ENCODE measurements at regions not wholly inside any gene's neighbourhood (a gene's known extent, or its start where the extent isn't known, plus 50 kb on each side); places are given as distances from the start of the nearest gene placed in this dataset.
"Not testable (repeated sequence)": the region's sequence is repeated elsewhere in the genome, so short reads cannot be mapped to it uniquely, and the experiment has no call there.

GRCh38 chr5:173677125-173677672, 60.7 kb upstream of the BOD1 start:
- TF ChIP-seq CTCF (IDR thresholded peaks at IDR 0.05; ENCODE audit: low read depth, low read length, missing control alignments) = no peak
- no peak for DNase-seq (ENCODE audit: extremely low read depth, low read depth)
- H3K4me3 ChIP-seq (replicated peaks; ENCODE audit: low read depth, low read length) = no peak overlapping the region

- TF ChIP-seq CTCF (IDR thresholded peaks at IDR 0.05; ENCODE audit: low read depth, low read length, missing control alignments) = no peak
- no peak overlapping the region for H3K4me3 ChIP-seq (replicated peaks; ENCODE audit: low read depth, low read length)
- DNase-seq (ENCODE audit: extremely low read depth, low read depth) = no peak
Observed at GRCh38 chr5:173679909-173680630, 63.6 kb upstream of the BOD1 start.

- TF ChIP-seq CTCF (IDR thresholded peaks at IDR 0.05; ENCODE audit: low read depth, low read length, missing control alignments) = no peak
- no peak for DNase-seq (ENCODE audit: extremely low read depth, low read depth)
- no peak overlapping the region for H3K4me3 ChIP-seq (replicated peaks; ENCODE audit: low read depth, low read length)
Observed at GRCh38 chr5:173680660-173681242, 64.3 kb upstream of the BOD1 start.

GRCh38 chr5:173682313-173682712, 65.9 kb upstream of the BOD1 start:
- no peak for TF ChIP-seq CTCF (IDR thresholded peaks at IDR 0.05; ENCODE audit: low read depth, low read length, missing control alignments)
- H3K4me3 ChIP-seq (replicated peaks; ENCODE audit: low read depth, low read length) = no peak overlapping the region

GRCh38 chr5:173684535-173684934, 68.1 kb upstream of the BOD1 start:
- not testable (repeated sequence) for H3K4me3 ChIP-seq (replicated peaks; ENCODE audit: low read depth, low read length); DNase-seq (ENCODE audit: extremely low read depth, low read depth)

More at GRCh38 chr5:173682313-173682712, 65.9 kb upstream of the BOD1 start:
- DNase-seq (ENCODE audit: extremely low read depth, low read depth) = no peak

- no peak for TF ChIP-seq CTCF (IDR thresholded peaks at IDR 0.05; ENCODE audit: low read depth, low read length, missing control alignments)
- H3K4me3 ChIP-seq (replicated peaks; ENCODE audit: low read depth, low read length) = no peak overlapping the region
- no peak for DNase-seq (ENCODE audit: extremely low read depth, low read depth)
Observed at GRCh38 chr5:173686950-173687349, 70.5 kb upstream of the BOD1 start.

GRCh38 chr5:173688703-173689102, 72.3 kb upstream of the BOD1 start:
- no peak overlapping the region for H3K4me3 ChIP-seq (replicated peaks; ENCODE audit: low read depth, low read length)
- DNase-seq (ENCODE audit: extremely low read depth, low read depth) = no peak
- TF ChIP-seq CTCF (IDR thresholded peaks at IDR 0.05; ENCODE audit: low read depth, low read length, missing control alignments) = no peak

Measured in HFF-Myc (cell line).